ENCODE measurements at regions not wholly inside any gene's neighbourhood (a gene's known extent, or its start where the extent isn't known, plus 50 kb on each side); places are given as distances from the start of the nearest gene placed in this dataset.

- H2AK9ac ChIP-seq (replicated peaks; ENCODE audit: low read depth, low read length, poor library complexity), result no peak overlapping the region
- DNase-seq, result no peak
- H4K8ac ChIP-seq (ENCODE audit: low read depth in 2 of 2, low read length in 2 of 2), result no peak overlapping the region
- H3K4me1 ChIP-seq (ENCODE audit: control insufficient read depth, insufficient read depth, low read length), result no peaks in the 10 kb centered on the region
- H4K5ac ChIP-seq (ENCODE audit: low read depth, low read length), result no peak overlapping the region
- no peaks in the 10 kb centered on the region for H3K36me3 ChIP-seq (ENCODE audit: control insufficient read depth, insufficient read depth, low read length)
- H4K20me1 ChIP-seq (ENCODE audit: insufficient read depth, low read length), result no peaks in the 10 kb centered on the region
- no peak overlapping the region for H3K14ac ChIP-seq (replicated peaks; ENCODE audit: low read depth, low read length)
- H3K9me1 ChIP-seq (ENCODE audit: insufficient read depth, low read length), result no peaks in the 10 kb centered on the region
- H4K91ac ChIP-seq (ENCODE audit: insufficient read depth, low read depth, low read length), result no peak overlapping the region
- no peak overlapping the region for H3K4me3 ChIP-seq (ENCODE audit: insufficient read depth, low read depth, low read length)
- no peak overlapping the region for H3K18ac ChIP-seq (ENCODE audit: low read depth, low read length)
- intact Hi-C loops (cut with micrococcal nuclease) (no loop called here), in situ Hi-C loops (cut with MboI; ENCODE audit: low sequenced_read_pairs) (no loop called here), dilution Hi-C loops (cut with HindIII; ENCODE audit: low sequenced_read_pairs, unreplicated experiment) (no loop called here)
- BruUV-seq (replicated peaks), result no TSS peak
- no peak overlapping the region for H3K27ac ChIP-seq (ENCODE audit: insufficient read depth, low read length)
- WGBS, 2 experiments (ENCODE audit: extremely low coverage in 2 of 2, insufficient read length in 1 of 2), result no CpG with 5 or more reads among the region's 1 CpG
- H2BK15ac ChIP-seq (ENCODE audit: low read depth, low read length), result no peak overlapping the region
- H3K4me2 ChIP-seq (ENCODE audit: low read depth, low read length), result no peak overlapping the region
- ChIA-PET CTCF (no interaction called here), POLR2A (ENCODE audit: unreplicated experiment) (no interaction called here)
- H3K4ac ChIP-seq (ENCODE audit: low read depth, low read length), result no peak overlapping the region
- H3K56ac ChIP-seq (ENCODE audit: extremely low read depth, insufficient read depth, low read length), result no peak overlapping the region
- H2BK5ac ChIP-seq (ENCODE audit: low read depth, low read length, poor library complexity, severe bottlenecking), result no peak overlapping the region
- H3K9me3 ChIP-seq (ENCODE audit: control insufficient read depth, insufficient read depth, low read length), result no peaks in the 10 kb centered on the region; the same call in 1 of the 2 replicates
- H2AK5ac ChIP-seq (ENCODE audit: low read depth, low read length), result no peak overlapping the region
- no peaks in the 10 kb centered on the region for H3K27me3 ChIP-seq (ENCODE audit: control insufficient read depth, insufficient read depth, low read length)
- no peak overlapping the region for H2BK120ac ChIP-seq (ENCODE audit: low read depth, low read length)
- H3K9ac ChIP-seq (ENCODE audit: low read depth, low read length), result no peak overlapping the region
- no peak overlapping the region for H2AFZ ChIP-seq (replicated peaks; ENCODE audit: low read length, poor library complexity)
- no peak overlapping the region for H3K23ac ChIP-seq (ENCODE audit: low read depth, low read length)
- TF ChIP-seq NFE2L2 (IDR thresholded peaks at IDR 0.05; ENCODE audit: low read depth, low read length) (no peak), ELK1 (IDR thresholded peaks at IDR 0.05; ENCODE audit: borderline replicate concordance, low read depth, low read length) (no peak), MAFK (IDR thresholded peaks at IDR 0.05; ENCODE audit: low read depth, low read length) (peak; percentile 45; the same call in 1 of the 2 replicates)
- ATAC-seq (ENCODE audit: low read depth), result no peak
- no peak overlapping the region for H2BK20ac ChIP-seq (ENCODE audit: low read depth, low read length)
- no peaks in the 10 kb centered on the region for H3K79me1 ChIP-seq (ENCODE audit: low read depth in 1 of 2, low read length in 2 of 2)
These were observed 199.4 kb upstream of the MIR17HG start for GRCh38 chr13:91148098-91148497.

Measured in IMR-90 (cell line).